CD4-positive, alpha-beta T cell (primary cell): ENCODE measurements at regions not wholly inside any gene's neighbourhood (a gene's known extent, or its start where the extent isn't known, plus 50 kb on each side); places are given as distances from the start of the nearest gene placed in this dataset.

ENCODE experiments used
- ATAC-seq: fragments of 200-7000 bp; cut with Tn5 transposase; one replicate; pipeline ENCODE4 v1.10.0; 2022; ENCODE audit warnings: mild to moderate bottlenecking; ENCODE audit not compliant: poor library complexity
- CTCF ChIA-PET: fragments of 350-600 bp; sonication (Branson Sonifier 250); formaldehyde crosslinking; loops from one replicate; lab custom pipeline; 2021; ENCODE audit warnings: antibody characterized with exemption, inconsistent platforms; lab: Charles Lee
- POLR2A ChIA-PET: fragments of 350-600 bp; sonication (Branson Sonifier 250); formaldehyde crosslinking; loops from one replicate; lab custom pipeline; 2021; ENCODE audit warnings: antibody characterized with exemption, inconsistent platforms; lab: Charles Lee
- DNase-seq, 14 experiments: peaks; one replicate each; pipeline ENCODE4 v3.0.0-alpha.2; 2013 to 2020; ENCODE audit warnings: mixed read lengths in 2 of 14
- H3K27ac ChIP-seq, 2 donors: one replicate each; pipeline versions ENCODE4 v1.5.1 to v1.7.0; 2013; ENCODE audit warnings: low read length in 2 of 2, low read depth in 1 of 2, mild to moderate bottlenecking in 1 of 2
- H3K27me3 ChIP-seq, 2 experiments: 1 replicate in 1 of 2; 2 replicates in 1 of 2; pipeline versions ENCODE4 v1.6.1 to v1.7.0; 2013; ENCODE audit warnings: low read length in 2 of 2, control low read depth in 1 of 2, mild to moderate bottlenecking in 1 of 2, moderate library complexity in 1 of 2; ENCODE audit not compliant: insufficient read depth in 2 of 2, control insufficient read depth in 1 of 2
- H3K36me3 ChIP-seq: one replicate; pipeline ENCODE4 v1.6.1; 2013; ENCODE audit warnings: low read length, control low read depth; ENCODE audit not compliant: insufficient read depth
- H3K4me1 ChIP-seq: one replicate; pipeline ENCODE4 v1.6.1; 2013; ENCODE audit warnings: low read length, control low read depth; ENCODE audit not compliant: insufficient read depth
- H3K4me3 ChIP-seq: one replicate; pipeline ENCODE4 v1.5.1; 2013; ENCODE audit warnings: mild to moderate bottlenecking, low read length, moderate library complexity
- H3K9me3 ChIP-seq, 2 experiments: 1 replicate in 1 of 2; 2 replicates in 1 of 2; pipeline versions ENCODE4 v1.6.1 to v1.7.0; 2013; ENCODE audit warnings: low read length in 2 of 2, mild to moderate bottlenecking in 2 of 2, control low read depth in 1 of 2, moderate library complexity in 1 of 2; ENCODE audit not compliant: control insufficient read depth in 1 of 2, insufficient read depth in 1 of 2
- H3K27ac Mint-ChIP-seq: one replicate; pipeline ENCODE4 v1.8.0; 2020; ENCODE audit warnings: mixed read lengths
- H3K27me3 Mint-ChIP-seq: one replicate; pipeline ENCODE4 v1.8.0; 2021; ENCODE audit warnings: mixed read lengths
- H3K36me3 Mint-ChIP-seq: one replicate; pipeline ENCODE4 v1.8.0; 2021; ENCODE audit warnings: low read depth, mixed read lengths
- H3K4me1 Mint-ChIP-seq: one replicate; pipeline ENCODE4 v1.8.0; 2021; ENCODE audit warnings: low read depth, mixed read lengths
- H3K4me3 Mint-ChIP-seq: one replicate; pipeline ENCODE4 v1.8.0; 2020; ENCODE audit warnings: mild to moderate bottlenecking, mixed read lengths
- H3K9me3 Mint-ChIP-seq: one replicate; pipeline ENCODE4 v1.8.0; 2020; ENCODE audit warnings: mixed read lengths
- CTCF ChIP-seq: fragments of 200-600 bp; IDR thresholded peaks from one replicate; pipeline ENCODE4 v1.8.0; 2022; ENCODE audit warnings: antibody characterized with exemption, mild to moderate bottlenecking
- intact Hi-C, 2 experiments: fragments of 100-400 bp; cut with DNase I in 1 of 2; cut with micrococcal nuclease in 1 of 2; formaldehyde crosslinking; loops; one replicate each; pipeline versions ENCODE4 v1.15.1 to v1.9.0; 2023 to 2025; cut with DNase I, micrococcal nuclease

- Histone ChIP-seq H3K9me3 (no peaks in the 10 kb centered on the region), H3K27ac (no peak overlapping the region), H3K36me3 (no peaks in the 10 kb centered on the region), H3K4me1 (no peaks in the 10 kb centered on the region), H3K27me3 (peaks cover 0 to 9% of the 10 kb centered on the region in 2 experiments), H3K4me3 (no peak overlapping the region)
- intact Hi-C loops, result no loop called here
- POLR2A ChIA-PET, result no interaction called here
- Mint-ChIP-seq H3K4me3 (no peak overlapping the region), H3K27ac (no peak overlapping the region), H3K4me1 (no peaks in the 10 kb centered on the region), H3K36me3 (no peaks in the 10 kb centered on the region), H3K27me3 (peaks cover 27% of the 10 kb centered on the region), H3K9me3 (no peaks in the 10 kb centered on the region)
- no peak for TF ChIP-seq CTCF
- DNase-seq (peak in 2 of 14 experiments; percentile 11 to 13), ATAC-seq (no peak)
- CTCF ChIA-PET, result no interaction called here
Observed at GRCh38 chr5:62720031-62720441, 141.4 kb downstream of the LRRC70 start.

- no peak for TF ChIP-seq CTCF
- Histone ChIP-seq H3K9me3 (no peaks in the 10 kb centered on the region), H3K36me3 (no peaks in the 10 kb centered on the region), H3K27me3 (peaks cover 0 to 9% of the 10 kb centered on the region in 2 experiments), H3K4me3 (no peak overlapping the region), H3K4me1 (no peaks in the 10 kb centered on the region), H3K27ac (no peak overlapping the region)
- POLR2A ChIA-PET, result no interaction called here
- no peak for ATAC-seq
- no peaks in the 10 kb centered on the region for H3K9me3 Mint-ChIP-seq
- no peak overlapping the region for H3K4me3 Mint-ChIP-seq
- H3K4me1 Mint-ChIP-seq, result no peaks in the 10 kb centered on the region
- no peaks in the 10 kb centered on the region for H3K36me3 Mint-ChIP-seq
- DNase-seq, result no peak
- intact Hi-C loops, result loop anchor here in 1 of 2 experiments (5.0 kb wide), 1 partner anchor 257 kb away; no protein-coding TSS in a partner anchor
- H3K27ac Mint-ChIP-seq, result no peak overlapping the region
- peaks cover 30% of the 10 kb centered on the region for H3K27me3 Mint-ChIP-seq
- CTCF ChIA-PET, result no interaction called here
Observed at GRCh38 chr5:62719061-62719720, 140.6 kb downstream of the LRRC70 start.

GRCh38 chr5:62718324-62718723, 139.7 kb downstream of the LRRC70 start:
- ATAC-seq (no peak), DNase-seq (peak in 2 of 14 experiments; percentile 3 to 6)
- peaks cover 30% of the 10 kb centered on the region for H3K27me3 Mint-ChIP-seq
- Histone ChIP-seq H3K27me3 (peaks cover 0 to 9% of the 10 kb centered on the region in 2 experiments), H3K4me1 (no peaks in the 10 kb centered on the region), H3K9me3 (no peaks in the 10 kb centered on the region), H3K4me3 (no peak overlapping the region), H3K36me3 (no peaks in the 10 kb centered on the region), H3K27ac (no peak overlapping the region)
- no peak for TF ChIP-seq CTCF
- ChIA-PET POLR2A (no interaction called here), CTCF (no interaction called here)
- intact Hi-C loops, result loop anchor here in 1 of 2 experiments (5.0 kb wide), 1 partner anchor 256 kb away; no protein-coding TSS in a partner anchor
- no peak overlapping the region for H3K4me3 Mint-ChIP-seq
- no peaks in the 10 kb centered on the region for H3K36me3 Mint-ChIP-seq
- no peak overlapping the region for H3K27ac Mint-ChIP-seq
- H3K4me1 Mint-ChIP-seq, result no peaks in the 10 kb centered on the region
- no peaks in the 10 kb centered on the region for H3K9me3 Mint-ChIP-seq
